Loucy (cell line): ENCODE measurements at regions not wholly inside any gene's neighbourhood (a gene's known extent, or its start where the extent isn't known, plus 50 kb on each side); places are given as distances from the start of the nearest gene placed in this dataset.

Source experiments
- H2AFZ ChIP-seq: fragments of 200-600 bp; sonication (generic); 2 replicates; pipeline ENCODE4 v1.6.0; 2016; ENCODE audit warnings: antibody characterized with exemption, mild to moderate bottlenecking, low read length, moderate library complexity
- H3F3A ChIP-seq: fragments of 200-600 bp; 2 replicates; pipeline ENCODE4 v1.6.0; 2016; ENCODE audit warnings: antibody characterized with exemption, low read depth, mild to moderate bottlenecking
- H3K27me3 ChIP-seq: fragments of 200-600 bp; sonication (generic); 2 replicates; pipeline ENCODE4 v1.6.1; 2014; ENCODE audit warnings: low read length, mild to moderate bottlenecking; ENCODE audit not compliant: insufficient read depth, poor library complexity, severe bottlenecking
- H3K36me3 ChIP-seq: fragments of 200-600 bp; sonication (generic); 2 replicates; pipeline ENCODE4 v1.6.1; 2016; ENCODE audit warnings: low read length; ENCODE audit not compliant: insufficient read depth
- H3K4me1 ChIP-seq: fragments of 200-600 bp; sonication (generic); 2 replicates; pipeline ENCODE4 v1.5.1; 2014; ENCODE audit warnings: low read length, mild to moderate bottlenecking; ENCODE audit not compliant: insufficient read depth, poor library complexity, severe bottlenecking
- H3K4me2 ChIP-seq: fragments of 200-600 bp; sonication (generic); 2 replicates; pipeline ENCODE4 v1.6.0; 2014; ENCODE audit warnings: antibody characterized with exemption, low read length, low read depth, mild to moderate bottlenecking; ENCODE audit not compliant: poor library complexity, severe bottlenecking
- H3K4me3 ChIP-seq: fragments of 200-600 bp; sonication (generic); 2 replicates; pipeline ENCODE4 v1.5.1; 2014; ENCODE audit warnings: low read length, mild to moderate bottlenecking, mixed read lengths; ENCODE audit not compliant: poor library complexity, severe bottlenecking
- H3K79me2 ChIP-seq: fragments of 200-600 bp; sonication (generic); 2 replicates; pipeline ENCODE4 v1.6.1; 2014; ENCODE audit warnings: low read length; ENCODE audit not compliant: insufficient read depth
- H3K9ac ChIP-seq: fragments of 200-600 bp; sonication (generic); 2 replicates; pipeline ENCODE4 v1.6.0; 2014; ENCODE audit warnings: mild to moderate bottlenecking, low read depth, low read length, moderate library complexity; ENCODE audit not compliant: poor library complexity, severe bottlenecking
- H3K9me2 ChIP-seq: fragments of 200-600 bp; sonication (generic); replicated peaks from 2 replicates; pipeline ENCODE4 v1.6.1; 2016; ENCODE audit warnings: low read depth, low read length, mixed read lengths
- H3K9me3 ChIP-seq: fragments of 200-600 bp; sonication (generic); 2 replicates; pipeline ENCODE4 v1.6.1; 2014; ENCODE audit warnings: mild to moderate bottlenecking, antibody characterized with exemption, low read length, low read depth; ENCODE audit not compliant: insufficient read depth
- H4K20me1 ChIP-seq: fragments of 200-600 bp; sonication (generic); 2 replicates; pipeline ENCODE4 v1.6.0; 2014; ENCODE audit warnings: antibody characterized with exemption, low read length, mild to moderate bottlenecking; ENCODE audit not compliant: insufficient read depth, poor library complexity, severe bottlenecking
- EZH2phosphoT487 ChIP-seq: fragments of 200-600 bp; IDR thresholded peaks from 2 replicates; pipeline ENCODE4 v1.6.1; 2018; ENCODE audit warnings: antibody characterized with exemption, mild to moderate bottlenecking, moderate library complexity, borderline replicate concordance
- TF ChIP-seq, protein P1 (sequence below): fragments of 200-600 bp; sonication (generic); conservative IDR thresholded peaks from 2 replicates; pipeline ENCODE4 v1.5.1; 2014; ENCODE audit warnings: mild to moderate bottlenecking, antibody characterized with exemption, low read length

DNA sequence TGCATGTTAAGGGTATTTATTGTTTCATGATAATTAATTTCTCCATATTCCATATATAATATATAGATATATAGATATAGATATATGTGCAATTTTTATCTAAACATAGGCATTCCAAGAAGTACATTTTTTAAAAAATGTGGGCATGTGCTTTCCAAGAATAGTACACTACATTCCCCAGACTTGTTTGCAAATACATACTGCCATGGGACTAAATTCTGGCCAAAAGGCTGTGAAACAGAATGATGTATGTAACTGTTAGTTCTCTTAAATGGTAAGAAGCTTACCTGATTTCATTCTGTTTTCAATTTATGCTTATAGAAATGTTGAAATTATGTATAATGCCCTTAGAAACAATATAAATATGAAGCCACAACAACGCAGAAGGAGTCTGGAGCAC lies 503.2 kb upstream of the SPRY2 start:
- H3K79me2 ChIP-seq = no peaks in the 10 kb centered on the region
- H2AFZ ChIP-seq = no peak overlapping the region
- H3K4me2 ChIP-seq = no peak overlapping the region
- no peaks in the 10 kb centered on the region for H3K9me2 ChIP-seq
- H3K4me3 ChIP-seq = no peak overlapping the region
- H4K20me1 ChIP-seq = no peaks in the 10 kb centered on the region
- no peak for TF ChIP-seq EZH2phosphoT487
- TF ChIP-seq, protein P1, sequence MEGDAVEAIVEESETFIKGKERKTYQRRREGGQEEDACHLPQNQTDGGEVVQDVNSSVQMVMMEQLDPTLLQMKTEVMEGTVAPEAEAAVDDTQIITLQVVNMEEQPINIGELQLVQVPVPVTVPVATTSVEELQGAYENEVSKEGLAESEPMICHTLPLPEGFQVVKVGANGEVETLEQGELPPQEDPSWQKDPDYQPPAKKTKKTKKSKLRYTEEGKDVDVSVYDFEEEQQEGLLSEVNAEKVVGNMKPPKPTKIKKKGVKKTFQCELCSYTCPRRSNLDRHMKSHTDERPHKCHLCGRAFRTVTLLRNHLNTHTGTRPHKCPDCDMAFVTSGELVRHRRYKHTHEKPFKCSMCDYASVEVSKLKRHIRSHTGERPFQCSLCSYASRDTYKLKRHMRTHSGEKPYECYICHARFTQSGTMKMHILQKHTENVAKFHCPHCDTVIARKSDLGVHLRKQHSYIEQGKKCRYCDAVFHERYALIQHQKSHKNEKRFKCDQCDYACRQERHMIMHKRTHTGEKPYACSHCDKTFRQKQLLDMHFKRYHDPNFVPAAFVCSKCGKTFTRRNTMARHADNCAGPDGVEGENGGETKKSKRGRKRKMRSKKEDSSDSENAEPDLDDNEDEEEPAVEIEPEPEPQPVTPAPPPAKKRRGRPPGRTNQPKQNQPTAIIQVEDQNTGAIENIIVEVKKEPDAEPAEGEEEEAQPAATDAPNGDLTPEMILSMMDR = no peak
- no peaks in the 10 kb centered on the region for H3K4me1 ChIP-seq
- H3K9ac ChIP-seq = no peak overlapping the region
- no peaks in the 10 kb centered on the region for H3K9me3 ChIP-seq
- H3F3A ChIP-seq = no peaks in the 10 kb centered on the region
- H3K27me3 ChIP-seq = no peaks in the 10 kb centered on the region
- no peaks in the 10 kb centered on the region for H3K36me3 ChIP-seq

DNA sequence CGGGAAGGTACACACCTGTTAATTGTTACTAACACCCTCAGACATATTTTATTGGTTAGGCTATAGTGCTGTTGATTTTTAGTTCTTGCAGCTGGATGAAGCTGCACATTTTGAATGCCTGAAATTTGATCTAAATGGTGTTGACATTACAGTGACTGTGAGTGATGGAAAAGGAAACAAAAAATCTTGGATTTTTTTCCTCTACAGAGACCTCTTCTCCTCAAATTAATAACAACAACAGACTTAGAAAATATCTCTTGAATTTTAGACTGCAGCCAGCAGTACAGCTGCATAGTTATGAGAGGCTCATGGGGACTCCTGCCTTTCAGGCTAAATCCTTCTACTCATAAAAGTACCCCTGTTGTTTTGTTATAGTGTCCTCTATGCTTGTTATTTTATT lies 500.5 kb upstream of the SPRY2 start:
- H3K79me2 ChIP-seq = no peaks in the 10 kb centered on the region
- no peak overlapping the region for H2AFZ ChIP-seq
- no peak overlapping the region for H3K4me3 ChIP-seq
- H3K36me3 ChIP-seq = no peaks in the 10 kb centered on the region
- no peaks in the 10 kb centered on the region for H3F3A ChIP-seq
- no peak overlapping the region for H3K9ac ChIP-seq
- H3K9me2 ChIP-seq = no peaks in the 10 kb centered on the region
- no peak overlapping the region for H3K4me2 ChIP-seq
- no peaks in the 10 kb centered on the region for H4K20me1 ChIP-seq
- no peaks in the 10 kb centered on the region for H3K27me3 ChIP-seq
- no peaks in the 10 kb centered on the region for H3K9me3 ChIP-seq
- no peaks in the 10 kb centered on the region for H3K4me1 ChIP-seq
- TF ChIP-seq, protein P1 = no peak
- no peak for TF ChIP-seq EZH2phosphoT487

GRCh38 chr13:80840316-80840976 lies 499.5 kb upstream of the SPRY2 start:
- Histone ChIP-seq H3K9me2 (no peaks in the 10 kb centered on the region), H3K9ac (no peak overlapping the region), H2AFZ (no peak overlapping the region), H3F3A (no peaks in the 10 kb centered on the region), H3K79me2 (no peaks in the 10 kb centered on the region), H3K27me3 (no peaks in the 10 kb centered on the region), H3K9me3 (no peaks in the 10 kb centered on the region), H3K4me3 (no peak overlapping the region), H3K4me1 (no peaks in the 10 kb centered on the region), H3K4me2 (no peak overlapping the region), H4K20me1 (no peaks in the 10 kb centered on the region), H3K36me3 (no peaks in the 10 kb centered on the region)
- no peak for TF ChIP-seq EZH2phosphoT487
- TF ChIP-seq, protein P1 = no peak
